ENCODE measurements at regions not wholly inside any gene's neighbourhood (a gene's known extent, or its start where the extent isn't known, plus 50 kb on each side); places are given as distances from the start of the nearest gene placed in this dataset.
"Not testable (repeated sequence)": the region's sequence is repeated elsewhere in the genome, so short reads cannot be mapped to it uniquely, and the experiment has no call there.

- no peak for DNase-seq (ENCODE audit: low read depth, low spot score)
These were observed 243.5 kb upstream of the CCL2 start for GRCh38 chr17:34011599-34011998.

- no peak for DNase-seq (ENCODE audit: low read depth, low spot score)
These were observed 242.2 kb upstream of the CCL2 start for GRCh38 chr17:34012709-34013375.

GRCh38 chr17:34015253-34015652, 239.8 kb upstream of the CCL2 start:
- DNase-seq (ENCODE audit: low read depth, low spot score), result no peak

GRCh38 chr17:34024386-34024785, 230.7 kb upstream of the CCL2 start:
- no peak for DNase-seq (ENCODE audit: low read depth, low spot score)

GRCh38 chr17:34024806-34025551, 230.1 kb upstream of the CCL2 start:
- no peak for DNase-seq (ENCODE audit: low read depth, low spot score)

GRCh38 chr17:34030601-34031000, 224.5 kb upstream of the CCL2 start:
- DNase-seq (ENCODE audit: low read depth, low spot score), result not testable (repeated sequence)

- not testable (repeated sequence) for DNase-seq (ENCODE audit: low read depth, low spot score)
These were observed 222.8 kb upstream of the CCL2 start for GRCh38 chr17:34032305-34032704.

- DNase-seq (ENCODE audit: low read depth, low spot score), result not testable (repeated sequence)
These were observed 216.3 kb upstream of the CCL2 start for GRCh38 chr17:34038786-34039185.

GRCh38 chr17:34039213-34039612, 215.9 kb upstream of the CCL2 start:
- not testable (repeated sequence) for DNase-seq (ENCODE audit: low read depth, low spot score)

GRCh38 chr17:34039759-34040555, 215.1 kb upstream of the CCL2 start:
- DNase-seq (ENCODE audit: low read depth, low spot score), result not testable (repeated sequence)

- DNase-seq (ENCODE audit: low read depth, low spot score), result no peak
These were observed 209.1 kb upstream of the CCL2 start for GRCh38 chr17:34045990-34046389.

- DNase-seq (ENCODE audit: low read depth, low spot score), result no peak
These were observed 204.0 kb upstream of the CCL2 start for GRCh38 chr17:34051046-34051445.

- no peak for DNase-seq (ENCODE audit: low read depth, low spot score)
These were observed 200.6 kb upstream of the CCL2 start for GRCh38 chr17:34054495-34054894.

GRCh38 chr17:34055606-34056005, 199.5 kb upstream of the CCL2 start:
- no peak for DNase-seq (ENCODE audit: low read depth, low spot score)

GRCh38 chr17:34059423-34060220, 195.5 kb upstream of the CCL2 start:
- DNase-seq (ENCODE audit: low read depth, low spot score), result no peak

GRCh38 chr17:34066528-34066927, 188.6 kb upstream of the CCL2 start:
- no peak for DNase-seq (ENCODE audit: low read depth, low spot score)

GRCh38 chr17:34067011-34067410, 188.1 kb upstream of the CCL2 start:
- no peak for DNase-seq (ENCODE audit: low read depth, low spot score)

GRCh38 chr17:34068571-34068970, 186.5 kb upstream of the CCL2 start:
- no peak for DNase-seq (ENCODE audit: low read depth, low spot score)

- DNase-seq (ENCODE audit: low read depth, low spot score), result no peak
These were observed 184.4 kb upstream of the CCL2 start for GRCh38 chr17:34070712-34071111.

- DNase-seq (ENCODE audit: low read depth, low spot score), result no peak
These were observed 183.1 kb upstream of the CCL2 start for GRCh38 chr17:34071886-34072420.

GRCh38 chr17:34075076-34075475, 180.0 kb upstream of the CCL2 start:
- no peak for DNase-seq (ENCODE audit: low read depth, low spot score)
